ENCODE measurements at regions not wholly inside any gene's neighbourhood (a gene's known extent, or its start where the extent isn't known, plus 50 kb on each side); places are given as distances from the start of the nearest gene placed in this dataset.

DNA sequence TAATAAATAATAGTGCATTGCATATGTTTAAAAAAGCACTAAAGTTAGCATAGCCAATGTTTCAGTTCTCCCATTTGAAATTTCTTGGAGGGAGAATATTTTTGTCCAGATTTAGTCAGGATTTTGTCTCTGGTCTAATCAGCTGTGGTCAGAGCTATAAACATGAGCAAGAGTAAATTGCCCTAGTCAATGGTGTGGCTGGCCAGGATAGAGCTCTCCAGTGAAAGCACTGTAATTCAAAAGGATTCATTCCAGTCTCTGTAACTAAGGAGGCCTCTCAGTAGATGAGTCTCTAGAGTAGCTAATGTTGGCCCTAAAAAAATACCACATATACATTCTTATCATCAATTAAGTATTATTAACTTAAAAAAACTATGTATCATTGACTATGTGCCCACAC lies 241.6 kb downstream of the CDCA7 start:
- no peak for DNase-seq (ENCODE audit: extremely low spot score)
- ChIA-PET POLR2A (no interaction called here), CTCF (no interaction called here)
- TF ChIP-seq FOXK2 (IDR thresholded peaks at IDR 0.05): no peak
- TF ChIP-seq SUZ12 (IDR thresholded peaks at IDR 0.05): no peak
- no peak for TF ChIP-seq LEF1 (IDR thresholded peaks at IDR 0.05; ENCODE audit: borderline replicate concordance)
- no peak for TF ChIP-seq TARDBP (IDR thresholded peaks at IDR 0.05)
- no peak for TF ChIP-seq FOXM1 (IDR thresholded peaks at IDR 0.05; ENCODE audit: borderline replicate concordance)
- TF ChIP-seq CTBP1 (IDR thresholded peaks at IDR 0.05; ENCODE audit: borderline replicate concordance): no peak
- no peak for TF ChIP-seq NFRKB (IDR thresholded peaks at IDR 0.05)
- TF ChIP-seq ELF4 (IDR thresholded peaks at IDR 0.05): no peak
- TF ChIP-seq HDGF (IDR thresholded peaks at IDR 0.05; ENCODE audit: borderline replicate concordance): no peak
- TF ChIP-seq L3MBTL2 (conservative IDR thresholded peaks at IDR 0.05): no peak
- TF ChIP-seq BHLHE40 (IDR thresholded peaks at IDR 0.05; ENCODE audit: borderline replicate concordance): no peak
- TF ChIP-seq ZNF384 (IDR thresholded peaks at IDR 0.05): no peak
- TF ChIP-seq FOXA1 (IDR thresholded peaks at IDR 0.05): no peak
- no peak for TF ChIP-seq ARNT (IDR thresholded peaks at IDR 0.05)
- TF ChIP-seq SP1 (IDR thresholded peaks at IDR 0.05): no peak
- TF ChIP-seq, protein P1, sequence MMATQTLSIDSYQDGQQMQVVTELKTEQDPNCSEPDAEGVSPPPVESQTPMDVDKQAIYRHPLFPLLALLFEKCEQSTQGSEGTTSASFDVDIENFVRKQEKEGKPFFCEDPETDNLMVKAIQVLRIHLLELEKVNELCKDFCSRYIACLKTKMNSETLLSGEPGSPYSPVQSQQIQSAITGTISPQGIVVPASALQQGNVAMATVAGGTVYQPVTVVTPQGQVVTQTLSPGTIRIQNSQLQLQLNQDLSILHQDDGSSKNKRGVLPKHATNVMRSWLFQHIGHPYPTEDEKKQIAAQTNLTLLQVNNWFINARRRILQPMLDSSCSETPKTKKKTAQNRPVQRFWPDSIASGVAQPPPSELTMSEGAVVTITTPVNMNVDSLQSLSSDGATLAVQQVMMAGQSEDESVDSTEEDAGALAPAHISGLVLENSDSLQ (IDR thresholded peaks at IDR 0.05): no peak

DNA sequence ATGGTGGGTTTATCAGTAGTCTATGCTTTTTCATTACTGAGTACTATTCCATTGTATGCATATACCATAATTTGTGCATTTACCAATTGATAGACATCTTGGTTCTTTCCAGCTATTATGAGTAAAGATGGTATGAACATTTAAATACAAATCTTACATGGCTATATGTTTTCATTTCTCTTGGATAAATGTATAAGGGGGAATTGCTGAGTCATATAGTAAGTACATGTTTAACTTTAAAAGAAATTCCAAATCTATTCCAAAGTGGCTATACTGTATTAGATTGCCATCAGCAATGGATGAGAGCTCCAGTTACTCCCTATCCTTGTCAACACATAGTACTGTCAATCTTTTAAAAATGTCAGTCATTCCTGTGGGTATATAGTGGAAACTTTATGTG lies 243.9 kb downstream of the CDCA7 start:
- no peak for DNase-seq (ENCODE audit: extremely low spot score)
- ChIA-PET CTCF (no interaction called here), POLR2A (no interaction called here)
- TF ChIP-seq TARDBP (IDR thresholded peaks at IDR 0.05) (no peak), SUZ12 (IDR thresholded peaks at IDR 0.05) (no peak), HDGF (IDR thresholded peaks at IDR 0.05; ENCODE audit: borderline replicate concordance) (no peak), LEF1 (IDR thresholded peaks at IDR 0.05; ENCODE audit: borderline replicate concordance) (no peak), ELF4 (IDR thresholded peaks at IDR 0.05) (no peak), L3MBTL2 (conservative IDR thresholded peaks at IDR 0.05) (no peak), CTBP1 (IDR thresholded peaks at IDR 0.05; ENCODE audit: borderline replicate concordance) (no peak), NFRKB (IDR thresholded peaks at IDR 0.05) (no peak), FOXA1 (IDR thresholded peaks at IDR 0.05) (no peak)

DNA sequence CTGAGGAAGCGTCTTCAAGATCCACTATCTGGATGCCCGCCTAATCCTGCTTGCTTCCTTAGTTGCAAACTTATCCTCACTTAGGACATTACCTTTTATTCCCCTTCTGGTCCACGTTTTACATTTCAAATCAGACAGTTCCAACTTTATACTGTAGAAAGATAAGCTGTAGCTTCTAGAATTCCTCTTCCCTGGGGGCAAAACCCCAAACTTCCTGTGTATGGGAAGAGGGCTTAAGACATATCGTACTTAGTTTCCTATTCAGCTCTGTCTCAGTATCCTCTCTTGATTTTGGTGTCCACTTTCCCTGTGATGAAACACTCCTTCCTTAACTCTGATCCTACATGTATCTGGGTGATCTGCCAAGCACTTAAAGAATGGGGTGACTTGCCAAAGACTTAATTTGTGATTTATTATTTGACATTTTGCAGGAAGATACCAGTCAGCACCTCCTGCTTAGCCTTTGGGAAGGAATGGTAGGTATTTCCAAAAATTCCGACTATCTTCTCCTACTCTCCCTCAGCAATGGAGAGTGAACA lies 245.2 kb downstream of the CDCA7 start:
- TF ChIP-seq ARNT (IDR thresholded peaks at IDR 0.05) (no peak), FOXK2 (IDR thresholded peaks at IDR 0.05) (no peak), ZNF384 (IDR thresholded peaks at IDR 0.05) (no peak), ELF4 (IDR thresholded peaks at IDR 0.05) (no peak), TARDBP (IDR thresholded peaks at IDR 0.05) (no peak), BHLHE40 (IDR thresholded peaks at IDR 0.05; ENCODE audit: borderline replicate concordance) (no peak), FOXM1 (IDR thresholded peaks at IDR 0.05; ENCODE audit: borderline replicate concordance) (no peak), FOXA1 (IDR thresholded peaks at IDR 0.05) (no peak), CTBP1 (IDR thresholded peaks at IDR 0.05; ENCODE audit: borderline replicate concordance) (no peak), HDGF (IDR thresholded peaks at IDR 0.05; ENCODE audit: borderline replicate concordance) (no peak), SUZ12 (IDR thresholded peaks at IDR 0.05) (no peak), L3MBTL2 (conservative IDR thresholded peaks at IDR 0.05) (no peak), NFRKB (IDR thresholded peaks at IDR 0.05) (no peak), LEF1 (IDR thresholded peaks at IDR 0.05; ENCODE audit: borderline replicate concordance) (no peak), SP1 (IDR thresholded peaks at IDR 0.05) (no peak)
- TF ChIP-seq, protein P1 (IDR thresholded peaks at IDR 0.05): no peak
- ChIA-PET POLR2A (no interaction called here), CTCF (no interaction called here)
- no peak for DNase-seq (ENCODE audit: extremely low spot score)

DNA sequence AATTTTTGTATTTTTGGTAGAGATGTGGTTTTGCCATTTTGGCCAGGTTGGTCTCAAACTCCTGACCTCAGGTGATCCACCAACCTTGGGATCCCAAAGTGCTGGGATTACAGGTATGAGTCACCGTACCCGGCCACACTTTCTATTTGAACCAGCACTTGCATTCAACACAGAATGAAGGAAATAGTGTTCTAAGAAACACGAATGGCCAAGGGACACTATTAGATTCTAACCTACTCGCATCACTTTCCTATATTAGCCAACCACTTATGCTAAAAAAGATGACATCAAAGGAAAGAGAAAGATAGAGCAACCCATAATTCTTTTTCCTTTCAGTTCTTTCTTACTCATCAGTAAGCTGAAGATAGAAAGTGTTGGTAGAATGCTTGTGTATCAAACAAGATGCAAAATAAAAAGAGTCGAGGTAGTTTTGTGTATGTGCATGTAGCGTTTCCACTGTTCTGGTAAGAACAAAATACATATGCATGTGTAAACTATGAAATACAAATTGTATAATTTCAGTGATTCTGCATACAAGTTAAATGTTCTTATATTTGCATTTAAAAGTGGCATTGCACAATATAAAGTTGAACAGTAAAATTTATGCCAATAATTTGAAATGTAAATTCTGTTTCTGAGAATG lies 247.6 kb downstream of the CDCA7 start:
- no peak for DNase-seq (ENCODE audit: extremely low spot score)
- ChIA-PET POLR2A (no interaction called here), CTCF (no interaction called here)
- TF ChIP-seq FOXA1 (IDR thresholded peaks at IDR 0.05) (no peak), LEF1 (IDR thresholded peaks at IDR 0.05; ENCODE audit: borderline replicate concordance) (no peak), TARDBP (IDR thresholded peaks at IDR 0.05) (no peak), HDGF (IDR thresholded peaks at IDR 0.05; ENCODE audit: borderline replicate concordance) (no peak), NFRKB (IDR thresholded peaks at IDR 0.05) (no peak), FOXK2 (IDR thresholded peaks at IDR 0.05) (no peak), FOXM1 (IDR thresholded peaks at IDR 0.05; ENCODE audit: borderline replicate concordance) (no peak), SUZ12 (IDR thresholded peaks at IDR 0.05) (no peak), CTBP1 (IDR thresholded peaks at IDR 0.05; ENCODE audit: borderline replicate concordance) (no peak), SP1 (IDR thresholded peaks at IDR 0.05) (no peak), L3MBTL2 (conservative IDR thresholded peaks at IDR 0.05) (no peak)
- TF ChIP-seq, protein P1 (IDR thresholded peaks at IDR 0.05): no peak

DNA sequence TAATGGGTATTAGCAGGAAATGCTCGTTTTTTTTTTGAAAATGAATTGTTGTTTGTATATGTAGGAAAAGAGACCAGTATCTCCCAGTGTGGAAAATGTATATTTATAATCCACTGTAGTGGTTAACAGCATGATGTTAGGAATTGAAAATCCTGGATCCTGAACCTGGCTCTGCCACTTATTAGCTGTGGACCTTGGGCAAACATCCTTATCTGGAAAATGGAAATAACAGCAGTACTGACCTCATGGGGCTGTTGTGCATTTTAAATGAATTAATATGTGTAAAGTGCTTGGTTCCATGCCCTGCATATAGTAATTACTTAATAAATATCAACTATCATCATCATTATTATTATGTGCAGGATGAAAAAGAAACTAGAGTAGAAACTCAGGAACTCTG lies 251.3 kb downstream of the CDCA7 start:
- no peak for TF ChIP-seq FOXA1 (IDR thresholded peaks at IDR 0.05)
- no peak for TF ChIP-seq HDGF (IDR thresholded peaks at IDR 0.05; ENCODE audit: borderline replicate concordance)
- no peak for TF ChIP-seq ZNF384 (IDR thresholded peaks at IDR 0.05)
- TF ChIP-seq, protein P1 (IDR thresholded peaks at IDR 0.05): no peak
- no peak for TF ChIP-seq ARNT (IDR thresholded peaks at IDR 0.05)
- TF ChIP-seq BHLHE40 (IDR thresholded peaks at IDR 0.05; ENCODE audit: borderline replicate concordance): no peak
- no peak for TF ChIP-seq ELF4 (IDR thresholded peaks at IDR 0.05)
- no peak for TF ChIP-seq FOXK2 (IDR thresholded peaks at IDR 0.05)
- TF ChIP-seq LEF1 (IDR thresholded peaks at IDR 0.05; ENCODE audit: borderline replicate concordance): no peak
- TF ChIP-seq TARDBP (IDR thresholded peaks at IDR 0.05): no peak
- TF ChIP-seq CTBP1 (IDR thresholded peaks at IDR 0.05; ENCODE audit: borderline replicate concordance): no peak
- no peak for TF ChIP-seq SUZ12 (IDR thresholded peaks at IDR 0.05)
- TF ChIP-seq SP1 (IDR thresholded peaks at IDR 0.05): no peak
- no peak for TF ChIP-seq FOXM1 (IDR thresholded peaks at IDR 0.05; ENCODE audit: borderline replicate concordance)
- no peak for DNase-seq (ENCODE audit: extremely low spot score)
- POLR2A ChIA-PET: no interaction called here
- CTCF ChIA-PET: no interaction called here
